ENCODE measurements at regions not wholly inside any gene's neighbourhood (a gene's known extent, or its start where the extent isn't known, plus 50 kb on each side); places are given as distances from the start of the nearest gene placed in this dataset.

DNA sequence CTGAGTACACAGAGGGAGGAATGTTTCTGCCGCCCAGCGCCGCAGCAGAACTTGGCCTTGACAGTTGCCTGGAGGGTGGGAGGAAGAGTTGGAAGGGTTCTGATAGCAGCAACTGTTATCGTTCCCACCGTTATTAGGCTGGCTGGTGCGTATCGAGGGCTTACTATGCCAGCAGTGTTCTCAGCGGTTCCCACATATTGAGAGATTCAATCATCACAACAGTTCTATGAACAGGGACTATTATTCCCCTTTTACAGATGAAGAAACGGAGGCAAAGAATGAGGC is 380.1 kb upstream of the SULF2 start:
- TF ChIP-seq, protein P1, sequence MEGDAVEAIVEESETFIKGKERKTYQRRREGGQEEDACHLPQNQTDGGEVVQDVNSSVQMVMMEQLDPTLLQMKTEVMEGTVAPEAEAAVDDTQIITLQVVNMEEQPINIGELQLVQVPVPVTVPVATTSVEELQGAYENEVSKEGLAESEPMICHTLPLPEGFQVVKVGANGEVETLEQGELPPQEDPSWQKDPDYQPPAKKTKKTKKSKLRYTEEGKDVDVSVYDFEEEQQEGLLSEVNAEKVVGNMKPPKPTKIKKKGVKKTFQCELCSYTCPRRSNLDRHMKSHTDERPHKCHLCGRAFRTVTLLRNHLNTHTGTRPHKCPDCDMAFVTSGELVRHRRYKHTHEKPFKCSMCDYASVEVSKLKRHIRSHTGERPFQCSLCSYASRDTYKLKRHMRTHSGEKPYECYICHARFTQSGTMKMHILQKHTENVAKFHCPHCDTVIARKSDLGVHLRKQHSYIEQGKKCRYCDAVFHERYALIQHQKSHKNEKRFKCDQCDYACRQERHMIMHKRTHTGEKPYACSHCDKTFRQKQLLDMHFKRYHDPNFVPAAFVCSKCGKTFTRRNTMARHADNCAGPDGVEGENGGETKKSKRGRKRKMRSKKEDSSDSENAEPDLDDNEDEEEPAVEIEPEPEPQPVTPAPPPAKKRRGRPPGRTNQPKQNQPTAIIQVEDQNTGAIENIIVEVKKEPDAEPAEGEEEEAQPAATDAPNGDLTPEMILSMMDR (IDR thresholded peaks at IDR 0.05), result no peak
- no peak for TF ChIP-seq POLR2A (IDR thresholded peaks at IDR 0.05)

Data from right lobe of liver (tissue), 4 donors.